HG03442 (cell line): ENCODE measurements at regions not wholly inside any gene's neighbourhood (a gene's known extent, or its start where the extent isn't known, plus 50 kb on each side); places are given as distances from the start of the nearest gene placed in this dataset.
"Not testable (repeated sequence)": the region's sequence is repeated elsewhere in the genome, so short reads cannot be mapped to it uniquely, and the experiment has no call there.

Source experiments
- ATAC-seq: cut with Tn5 transposase; IDR thresholded peaks from one replicate; pipeline ENCODE4 v1.9.1; 2021; ENCODE audit warnings: mild to moderate bottlenecking, moderate library complexity; ENCODE audit not compliant: unreplicated experiment

GRCh38 chr14:43595096-43595772, 911.8 kb downstream of the FSCB start:
- no peak for ATAC-seq

- ATAC-seq, result no peak
These were observed 915.3 kb downstream of the FSCB start for GRCh38 chr14:43591776-43592175.

GRCh38 chr14:43587183-43587582, 919.9 kb downstream of the FSCB start:
- no peak for ATAC-seq

- no peak for ATAC-seq
These were observed 927.4 kb downstream of the FSCB start for GRCh38 chr14:43579671-43580070.

- no peak for ATAC-seq
These were observed 939.1 kb downstream of the FSCB start for GRCh38 chr14:43568022-43568421.

- no peak for ATAC-seq
These were observed 958.7 kb downstream of the FSCB start for GRCh38 chr14:43548368-43548767.

GRCh38 chr14:43547596-43547995, 959.5 kb downstream of the FSCB start:
- ATAC-seq, result not testable (repeated sequence)

GRCh38 chr14:43541356-43541755, 965.7 kb downstream of the FSCB start:
- no peak for ATAC-seq

GRCh38 chr14:43540948-43541347, 966.1 kb downstream of the FSCB start:
- ATAC-seq, result no peak

GRCh38 chr14:43539210-43539609, 967.9 kb downstream of the FSCB start:
- ATAC-seq, result no peak

- ATAC-seq, result no peak
These were observed 971.7 kb downstream of the FSCB start for GRCh38 chr14:43535231-43535838.

- no peak for ATAC-seq
These were observed 974.2 kb downstream of the FSCB start for GRCh38 chr14:43532825-43533416.

GRCh38 chr14:43528321-43528720, 978.8 kb downstream of the FSCB start:
- no peak for ATAC-seq

- no peak for ATAC-seq
These were observed 981.4 kb downstream of the FSCB start for GRCh38 chr14:43525658-43526057.

GRCh38 chr14:43522901-43523300, 984.2 kb downstream of the FSCB start:
- no peak for ATAC-seq

GRCh38 chr14:43522191-43522590, 984.9 kb downstream of the FSCB start:
- ATAC-seq, result no peak

GRCh38 chr14:43503508-43503907, 1003.6 kb downstream of the FSCB start:
- no peak for ATAC-seq

GRCh38 chr14:43492359-43492758, 1014.7 kb downstream of the FSCB start:
- ATAC-seq, result not testable (repeated sequence)

- ATAC-seq, result no peak
These were observed 1023.7 kb downstream of the FSCB start for GRCh38 chr14:43483415-43483814.

- no peak for ATAC-seq
These were observed 1025.2 kb downstream of the FSCB start for GRCh38 chr14:43481864-43482263.

GRCh38 chr14:43480976-43481375, 1026.1 kb downstream of the FSCB start:
- no peak for ATAC-seq

- ATAC-seq, result no peak
These were observed 1027.4 kb downstream of the FSCB start for GRCh38 chr14:43479596-43480195.
